ENCODE measurements at regions not wholly inside any gene's neighbourhood (a gene's known extent, or its start where the extent isn't known, plus 50 kb on each side); places are given as distances from the start of the nearest gene placed in this dataset.

- ATAC-seq (no peak), DNase-seq (ENCODE audit: low spot score) (no peak)
- ChIA-PET POLR2A (no interaction called here), CTCF (no interaction called here)
- Mint-ChIP-seq H3K4me3 (no peak overlapping the region), H3K4me1 (peaks cover 4% of the 10 kb centered on the region; the same call in 1 of the 2 replicates), H3K36me3 (no peaks in the 10 kb centered on the region), H3K27ac (no peak overlapping the region), H3K27me3 (ENCODE audit: low read depth) (no peaks in the 10 kb centered on the region), H3K9me3 (no peaks in the 10 kb centered on the region)
- TF ChIP-seq ZSCAN18 (CRISPR knock-in tag; IDR thresholded peaks at IDR 0.05): no peak
- TF ChIP-seq MLX (CRISPR knock-in tag; IDR thresholded peaks at IDR 0.05): no peak
- no peak for TF ChIP-seq KAT7 (CRISPR knock-in tag; IDR thresholded peaks at IDR 0.05; ENCODE audit: borderline replicate concordance)
- no peak for TF ChIP-seq ZNF512 (CRISPR knock-in tag; IDR thresholded peaks at IDR 0.05; ENCODE audit: borderline replicate concordance)
- no peak for TF ChIP-seq E2F4 (CRISPR knock-in tag; IDR thresholded peaks at IDR 0.05; ENCODE audit: borderline replicate concordance, low read depth)
- TF ChIP-seq AR (CRISPR knock-in tag; IDR thresholded peaks at IDR 0.05): no peak
- TF ChIP-seq MAX (CRISPR knock-in tag; IDR thresholded peaks at IDR 0.05): no peak
- TF ChIP-seq NR3C1 (CRISPR knock-in tag; conservative IDR thresholded peaks at IDR 0.05; ENCODE audit: low read depth): no peak
- no peak for TF ChIP-seq ATF6 (CRISPR knock-in tag; IDR thresholded peaks at IDR 0.05)
- no peak for TF ChIP-seq ARID4B (CRISPR knock-in tag; IDR thresholded peaks at IDR 0.05; ENCODE audit: borderline replicate concordance)
- no peak for TF ChIP-seq ZNF425 (CRISPR knock-in tag; conservative IDR thresholded peaks at IDR 0.05)
- no peak for TF ChIP-seq PREB (CRISPR knock-in tag; IDR thresholded peaks at IDR 0.05; ENCODE audit: borderline replicate concordance)
- no peak for TF ChIP-seq ZBTB21 (CRISPR knock-in tag; IDR thresholded peaks at IDR 0.05; ENCODE audit: borderline replicate concordance)
- TF ChIP-seq ZNF416 (CRISPR knock-in tag; IDR thresholded peaks at IDR 0.05): no peak
Measured at GRCh38 chr13:73955977-73956500, 178.2 kb downstream of the KLF12 start.

Measured in WTC11 (cell line).